ENCODE measurements at regions not wholly inside any gene's neighbourhood (a gene's known extent, or its start where the extent isn't known, plus 50 kb on each side); places are given as distances from the start of the nearest gene placed in this dataset.

DNA sequence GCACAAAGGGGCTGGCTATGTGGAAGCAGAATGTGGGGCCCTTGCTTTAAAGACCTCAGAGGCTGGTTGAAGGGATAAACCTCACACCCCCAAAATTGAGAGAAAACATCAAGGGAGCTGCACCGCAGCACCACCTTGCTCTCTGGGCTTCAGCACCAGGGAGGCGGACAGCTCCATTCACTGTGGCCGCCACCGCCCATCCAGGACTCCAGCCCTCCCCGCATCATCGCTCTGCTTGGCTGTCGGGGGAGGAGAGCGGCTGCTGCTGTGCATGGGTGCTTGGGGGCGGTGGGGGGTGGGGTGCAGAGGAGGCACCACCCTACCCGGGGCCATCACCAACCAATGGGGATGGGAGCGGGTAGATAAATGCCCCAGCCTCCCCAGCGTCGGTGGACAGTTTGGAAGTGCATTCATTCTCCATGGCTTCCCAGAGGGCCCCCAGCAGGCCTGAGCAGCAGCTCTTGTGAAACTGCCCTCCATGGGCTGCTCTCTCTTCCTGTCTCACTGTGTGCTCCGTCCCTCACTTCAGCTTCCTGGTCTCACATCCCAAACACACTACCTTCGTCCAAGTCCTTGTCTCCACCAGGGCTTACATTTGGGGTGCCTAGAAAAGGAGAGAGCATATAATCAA lies 75.7 kb upstream of the BHLHE23 start (continued):
- TF ChIP-seq THRA (CRISPR knock-in tag; IDR thresholded peaks at IDR 0.05; ENCODE audit: borderline replicate concordance) (peak; percentile 93), BRCA1 (CRISPR knock-in tag; IDR thresholded peaks at IDR 0.05) (0 out of 2 replicates have a peak, but pooled peaks have one; percentile 76), ZBTB38 (CRISPR knock-in tag; IDR thresholded peaks at IDR 0.05) (0 out of 2 replicates have a peak, but pooled peaks have one; percentile 63), ZNF556 (CRISPR knock-in tag; IDR thresholded peaks at IDR 0.05; ENCODE audit: borderline replicate concordance) (0 out of 2 replicates have a peak, but pooled peaks have one; percentile 53), NFYC (CRISPR knock-in tag; IDR thresholded peaks at IDR 0.05) (peak; percentile 45; the same call in 1 of the 2 replicates), GLMP (CRISPR knock-in tag; IDR thresholded peaks at IDR 0.05; ENCODE audit: borderline replicate concordance) (no peak), CBX5 (CRISPR knock-in tag; IDR thresholded peaks at IDR 0.05; ENCODE audit: borderline replicate concordance) (peak; percentile 94), HMG20B (CRISPR knock-in tag; conservative IDR thresholded peaks at IDR 0.05) (peak; percentile 67; the same call in 1 of the 2 replicates), ZNF225 (CRISPR knock-in tag; IDR thresholded peaks at IDR 0.05) (peak; percentile 81; the same call in 1 of the 2 replicates), ETV5 (CRISPR knock-in tag; IDR thresholded peaks at IDR 0.05; ENCODE audit: borderline replicate concordance) (peak; percentile 46; the same call in 1 of the 2 replicates), IRF2 (CRISPR knock-in tag; IDR thresholded peaks at IDR 0.05) (peak; percentile 82), XRCC5 (optimal IDR thresholded peaks at IDR 0.05; ENCODE audit: low read length) (peak; percentile 76), YEATS2 (CRISPR knock-in tag; IDR thresholded peaks at IDR 0.05; ENCODE audit: borderline replicate concordance) (peak; percentile 66), GZF1 (CRISPR knock-in tag; IDR thresholded peaks at IDR 0.05) (peak; percentile 88), JARID2 (CRISPR knock-in tag; IDR thresholded peaks at IDR 0.05; ENCODE audit: insufficient replicate concordance) (peak; percentile 38), ZNF274 (CRISPR knock-in tag; IDR thresholded peaks at IDR 0.05) (peak; percentile 96), RXRA (CRISPR knock-in tag; IDR thresholded peaks at IDR 0.05) (no peak; the same call in 1 of the 2 replicates), NFE2L2 (IDR thresholded peaks at IDR 0.05; ENCODE audit: low read length) (no peak), MTF2 (CRISPR knock-in tag; IDR thresholded peaks at IDR 0.05; ENCODE audit: borderline replicate concordance) (no peak; the same call in 1 of the 2 replicates)
- TF ChIP-seq, protein P1, sequence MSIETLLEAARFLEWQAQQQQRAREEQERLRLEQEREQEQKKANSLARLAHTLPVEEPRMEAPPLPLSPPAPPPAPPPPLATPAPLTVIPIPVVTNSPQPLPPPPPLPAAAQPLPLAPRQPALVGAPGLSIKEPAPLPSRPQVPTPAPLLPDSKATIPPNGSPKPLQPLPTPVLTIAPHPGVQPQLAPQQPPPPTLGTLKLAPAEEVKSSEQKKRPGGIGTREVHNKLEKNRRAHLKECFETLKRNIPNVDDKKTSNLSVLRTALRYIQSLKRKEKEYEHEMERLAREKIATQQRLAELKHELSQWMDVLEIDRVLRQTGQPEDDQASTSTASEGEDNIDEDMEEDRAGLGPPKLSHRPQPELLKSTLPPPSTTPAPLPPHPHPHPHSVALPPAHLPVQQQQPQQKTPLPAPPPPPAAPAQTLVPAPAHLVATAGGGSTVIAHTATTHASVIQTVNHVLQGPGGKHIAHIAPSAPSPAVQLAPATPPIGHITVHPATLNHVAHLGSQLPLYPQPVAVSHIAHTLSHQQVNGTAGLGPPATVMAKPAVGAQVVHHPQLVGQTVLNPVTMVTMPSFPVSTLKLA (IDR thresholded peaks at IDR 0.05), result no peak
- TF ChIP-seq, protein P2, sequence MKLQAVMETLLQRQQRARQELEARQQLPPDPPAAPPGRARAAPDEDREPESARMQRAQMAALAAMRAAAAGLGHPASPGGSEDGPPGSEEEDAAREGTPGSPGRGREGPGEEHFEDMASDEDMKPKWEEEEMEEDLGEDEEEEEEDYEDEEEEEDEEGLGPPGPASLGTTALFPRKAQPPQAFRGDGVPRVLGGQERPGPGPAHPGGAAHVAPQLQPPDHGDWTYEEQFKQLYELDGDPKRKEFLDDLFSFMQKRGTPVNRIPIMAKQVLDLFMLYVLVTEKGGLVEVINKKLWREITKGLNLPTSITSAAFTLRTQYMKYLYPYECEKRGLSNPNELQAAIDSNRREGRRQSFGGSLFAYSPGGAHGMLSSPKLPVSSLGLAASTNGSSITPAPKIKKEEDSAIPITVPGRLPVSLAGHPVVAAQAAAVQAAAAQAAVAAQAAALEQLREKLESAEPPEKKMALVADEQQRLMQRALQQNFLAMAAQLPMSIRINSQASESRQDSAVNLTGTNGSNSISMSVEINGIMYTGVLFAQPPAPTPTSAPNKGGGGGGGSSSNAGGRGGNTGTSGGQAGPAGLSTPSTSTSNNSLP (IDR thresholded peaks at IDR 0.05; ENCODE audit: low read depth, low read length), result no peak
- TF ChIP-seq, protein P3, sequence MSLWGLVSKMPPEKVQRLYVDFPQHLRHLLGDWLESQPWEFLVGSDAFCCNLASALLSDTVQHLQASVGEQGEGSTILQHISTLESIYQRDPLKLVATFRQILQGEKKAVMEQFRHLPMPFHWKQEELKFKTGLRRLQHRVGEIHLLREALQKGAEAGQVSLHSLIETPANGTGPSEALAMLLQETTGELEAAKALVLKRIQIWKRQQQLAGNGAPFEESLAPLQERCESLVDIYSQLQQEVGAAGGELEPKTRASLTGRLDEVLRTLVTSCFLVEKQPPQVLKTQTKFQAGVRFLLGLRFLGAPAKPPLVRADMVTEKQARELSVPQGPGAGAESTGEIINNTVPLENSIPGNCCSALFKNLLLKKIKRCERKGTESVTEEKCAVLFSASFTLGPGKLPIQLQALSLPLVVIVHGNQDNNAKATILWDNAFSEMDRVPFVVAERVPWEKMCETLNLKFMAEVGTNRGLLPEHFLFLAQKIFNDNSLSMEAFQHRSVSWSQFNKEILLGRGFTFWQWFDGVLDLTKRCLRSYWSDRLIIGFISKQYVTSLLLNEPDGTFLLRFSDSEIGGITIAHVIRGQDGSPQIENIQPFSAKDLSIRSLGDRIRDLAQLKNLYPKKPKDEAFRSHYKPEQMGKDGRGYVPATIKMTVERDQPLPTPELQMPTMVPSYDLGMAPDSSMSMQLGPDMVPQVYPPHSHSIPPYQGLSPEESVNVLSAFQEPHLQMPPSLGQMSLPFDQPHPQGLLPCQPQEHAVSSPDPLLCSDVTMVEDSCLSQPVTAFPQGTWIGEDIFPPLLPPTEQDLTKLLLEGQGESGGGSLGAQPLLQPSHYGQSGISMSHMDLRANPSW (CRISPR knock-in tag; IDR thresholded peaks at IDR 0.05; ENCODE audit: borderline replicate concordance), result no peak

Measured in HepG2 (cell line).